SKM-1 (cell line): ENCODE measurements at regions not wholly inside any gene's neighbourhood (a gene's known extent, or its start where the extent isn't known, plus 50 kb on each side); places are given as distances from the start of the nearest gene placed in this dataset.
"Not testable (repeated sequence)": the region's sequence is repeated elsewhere in the genome, so short reads cannot be mapped to it uniquely, and the experiment has no call there.

Source experiments
- DNase-seq: peaks from one replicate; lab custom pipeline; 2025; ENCODE audit not compliant: unreplicated experiment; lab: John Stamatoyannopoulos, UW

DNA sequence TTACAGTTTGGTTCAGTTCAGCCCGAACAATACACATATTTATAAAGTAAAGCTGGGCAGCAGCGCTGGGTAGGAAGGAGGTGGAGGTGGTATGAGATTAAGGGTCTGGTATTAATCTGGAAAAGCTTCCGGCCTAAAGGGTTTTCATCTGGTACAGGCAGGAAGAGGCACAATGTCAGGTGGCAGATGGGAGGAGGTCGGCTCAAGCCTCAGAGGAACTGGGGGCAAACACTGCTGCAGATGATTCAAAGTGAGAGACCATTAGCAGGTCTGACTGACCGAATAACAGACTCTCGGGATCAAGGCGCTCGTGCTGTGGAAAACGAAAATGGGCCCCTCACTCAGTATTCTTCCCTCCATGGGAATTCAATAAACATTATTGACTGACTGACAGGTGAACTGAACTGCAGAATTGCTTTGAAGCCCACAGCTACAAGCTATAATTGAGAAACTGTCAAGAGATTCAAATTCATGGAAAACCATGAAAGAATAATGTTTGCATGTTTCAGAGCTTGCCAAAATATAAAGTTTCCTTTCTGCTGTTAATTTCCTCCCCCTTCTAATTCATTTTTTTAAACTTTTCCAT lies 75.3 kb downstream of the TMEM167A start:
- no peak for DNase-seq

DNA sequence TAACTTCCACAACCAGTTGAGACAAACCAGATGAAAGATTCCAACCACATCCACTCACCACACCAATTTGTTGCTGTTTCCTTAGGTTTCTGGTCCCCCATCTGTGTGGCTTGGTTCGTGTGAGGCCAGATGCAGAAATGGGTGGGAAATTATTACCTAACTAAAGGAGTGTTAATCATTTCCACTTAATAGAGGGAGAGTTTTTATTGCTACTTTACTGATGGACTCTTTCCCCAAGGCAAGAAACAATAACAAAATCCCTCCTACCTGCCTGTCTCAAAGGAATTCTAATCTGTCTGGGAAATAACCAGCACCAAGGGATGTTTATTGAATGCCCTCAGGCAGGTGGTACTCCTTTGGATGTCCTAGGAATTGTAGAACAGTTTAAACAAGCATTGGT lies 76.3 kb downstream of the TMEM167A start:
- no peak for DNase-seq

DNA sequence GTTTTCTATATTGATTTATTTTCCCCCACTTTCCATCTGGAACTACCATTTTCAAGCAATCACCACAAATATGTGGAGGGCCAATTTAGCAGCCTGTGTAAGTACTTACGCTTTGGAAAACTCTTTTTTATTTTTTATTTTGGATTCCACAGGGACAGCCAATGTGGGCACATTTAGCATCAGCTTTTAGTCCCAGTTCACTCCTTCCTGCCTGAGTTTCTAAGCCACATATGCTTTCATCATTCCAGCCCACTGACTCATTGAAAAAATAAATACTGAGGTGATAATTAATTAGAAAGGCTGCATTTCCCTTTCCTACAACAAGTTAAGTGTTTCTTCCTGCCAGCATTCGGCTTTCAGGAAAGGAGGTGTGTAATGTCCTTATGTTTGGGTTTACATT lies 76.8 kb downstream of the TMEM167A start:
- DNase-seq, result no peak

- no peak for DNase-seq
Measured at GRCh38 chr5:82993416-82993815, 83.8 kb downstream of the TMEM167A start.

DNA sequence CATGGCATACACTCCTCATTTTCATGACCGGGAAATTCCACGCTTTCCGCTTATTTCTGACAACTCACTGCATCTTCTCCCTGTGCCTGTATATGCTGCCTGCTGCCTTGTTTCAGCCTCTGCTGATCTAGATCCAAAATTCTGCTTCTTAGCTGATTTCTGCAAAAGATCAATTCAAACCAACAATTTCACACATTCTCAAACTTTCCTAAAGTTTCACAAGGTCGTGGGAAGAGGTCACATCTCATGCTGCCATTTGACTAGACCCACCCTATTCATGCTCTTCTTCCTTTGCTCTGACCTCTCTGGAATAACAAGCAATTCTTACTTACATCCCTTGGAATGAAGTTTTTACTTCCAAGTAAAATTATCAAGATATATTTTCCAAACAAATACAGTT lies 84.5 kb downstream of the TMEM167A start:
- no peak for DNase-seq

GRCh38 chr5:82991678-82992323 lies 85.4 kb downstream of the TMEM167A start:
- DNase-seq, result no peak

DNA sequence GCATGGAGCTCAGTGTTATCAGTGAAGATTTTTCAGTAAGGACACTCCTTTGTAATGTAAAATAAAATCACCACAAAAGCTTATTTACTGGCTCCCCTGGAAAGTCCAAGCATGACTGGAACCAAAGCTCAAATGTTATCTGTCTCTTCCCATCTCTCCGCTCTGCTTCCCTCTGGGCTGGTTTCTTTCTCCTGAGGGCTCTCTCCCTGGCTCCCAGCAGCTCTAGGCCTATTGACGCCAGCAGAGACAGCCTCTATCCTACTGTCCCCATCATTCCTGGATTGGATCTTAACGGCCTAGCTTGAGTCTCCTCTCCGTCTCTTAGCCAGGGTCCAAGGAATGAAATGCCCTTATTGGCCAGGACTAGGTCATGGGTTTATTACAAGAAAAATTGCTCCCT lies 86.1 kb downstream of the TMEM167A start:
- no peak for DNase-seq

DNA sequence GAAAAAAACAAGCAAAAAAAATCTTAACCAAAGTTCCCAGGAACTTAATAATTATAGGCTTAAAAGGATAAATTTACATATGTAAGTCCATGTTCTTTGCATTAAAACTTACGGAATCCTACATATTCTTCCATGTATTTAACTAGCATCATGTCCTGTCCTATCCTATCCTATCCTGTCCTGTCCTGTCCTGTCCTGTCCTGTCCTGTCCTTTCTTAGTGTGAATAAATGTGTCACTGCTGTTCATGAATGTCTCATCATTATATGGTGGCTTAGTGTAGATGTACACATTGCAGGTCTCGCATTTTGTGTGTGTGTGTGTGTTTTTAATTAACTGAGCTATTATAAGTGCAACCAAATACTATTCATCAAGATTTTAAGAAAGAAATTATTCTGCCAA lies 90.0 kb downstream of the TMEM167A start:
- no peak for DNase-seq

GRCh38 chr5:82986404-82986803 lies 90.8 kb downstream of the TMEM167A start:
- DNase-seq, result no peak

DNA sequence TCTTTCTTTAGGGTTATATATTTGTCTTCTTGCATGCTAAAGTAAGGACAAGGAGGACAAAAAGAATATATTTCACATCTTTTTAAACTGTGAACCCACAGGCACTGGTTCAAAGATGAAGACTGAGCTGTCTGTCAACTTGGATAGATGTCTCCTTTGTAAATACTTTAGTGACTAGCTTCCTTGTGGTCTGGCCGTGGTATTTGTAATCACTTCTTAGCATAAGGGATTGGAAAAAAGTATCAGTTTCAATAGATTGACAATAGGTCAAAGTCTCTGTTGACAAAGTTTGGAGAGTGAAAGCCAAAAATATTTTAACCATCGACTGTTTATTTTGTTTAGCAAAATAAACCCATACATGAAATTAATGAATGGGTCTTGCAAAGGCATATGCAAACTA lies 91.4 kb downstream of the TMEM167A start:
- DNase-seq, result no peak

DNA sequence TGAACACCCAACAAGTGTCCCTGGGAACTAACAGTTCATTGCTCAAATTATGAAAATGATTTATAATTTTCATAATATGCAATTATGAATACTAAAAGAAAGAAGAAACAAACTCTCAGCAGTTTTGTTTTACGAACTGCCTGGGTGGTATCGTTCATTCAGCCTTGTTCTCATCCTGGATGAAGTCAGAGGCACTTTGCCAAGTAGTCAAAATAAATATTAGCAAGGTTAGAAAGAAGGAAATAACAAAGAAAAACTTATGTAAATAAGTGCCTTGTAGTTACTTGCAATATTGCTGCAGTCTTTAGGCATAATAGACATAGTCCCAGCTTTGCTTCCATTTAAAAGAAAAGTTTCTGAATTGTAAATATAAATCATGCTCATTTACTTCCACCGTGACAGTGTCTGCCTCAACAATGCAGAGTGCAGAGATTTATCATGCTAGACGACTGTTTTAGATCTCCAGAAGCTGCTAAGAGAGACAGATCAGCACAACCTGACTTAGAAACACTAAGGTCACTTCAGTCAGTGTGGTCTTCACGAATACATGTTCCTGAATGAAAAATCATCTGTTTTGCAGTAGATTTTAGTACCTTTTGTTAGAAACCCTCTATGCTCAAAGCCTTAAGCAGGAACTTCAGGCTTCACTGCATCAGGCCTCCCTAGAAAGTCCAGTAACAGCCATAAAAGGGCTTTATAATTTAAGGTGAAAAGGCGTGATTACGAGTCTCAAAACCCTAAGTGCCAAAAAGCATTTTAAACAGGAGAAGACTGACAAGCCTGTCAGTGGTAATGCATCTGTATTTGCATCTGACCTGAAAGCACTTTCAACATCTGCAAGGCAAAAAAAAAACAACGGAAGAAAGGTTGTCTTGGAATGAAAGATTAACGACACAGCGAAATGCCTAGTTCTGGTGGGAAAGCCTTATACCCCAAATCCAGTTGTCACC lies 92.1 kb downstream of the TMEM167A start:
- no peak for DNase-seq

DNA sequence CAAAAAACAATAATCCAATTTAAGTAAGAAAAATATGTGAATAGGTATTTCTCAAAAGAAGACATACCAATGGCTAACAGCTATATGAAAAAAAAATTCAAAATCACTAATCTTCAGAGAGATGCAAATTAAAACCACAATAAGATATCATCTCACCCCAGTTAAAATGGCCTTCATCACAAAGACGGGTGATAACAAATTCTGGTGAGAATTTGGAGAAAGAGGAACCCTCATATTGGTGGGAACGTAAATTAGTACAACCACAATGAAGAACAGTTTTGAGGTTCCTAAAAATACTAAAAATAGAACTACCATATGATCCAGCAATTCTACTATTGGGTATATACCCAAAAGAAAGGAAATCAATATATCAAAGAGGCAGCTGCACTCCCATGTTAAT lies 94.3 kb downstream of the TMEM167A start:
- DNase-seq, result no peak

- DNase-seq, result not testable (repeated sequence)
Measured at GRCh38 chr5:82976887-82977286, 100.3 kb downstream of the TMEM167A start.

GRCh38 chr5:82975812-82976211 lies 101.4 kb downstream of the TMEM167A start:
- no peak for DNase-seq

DNA sequence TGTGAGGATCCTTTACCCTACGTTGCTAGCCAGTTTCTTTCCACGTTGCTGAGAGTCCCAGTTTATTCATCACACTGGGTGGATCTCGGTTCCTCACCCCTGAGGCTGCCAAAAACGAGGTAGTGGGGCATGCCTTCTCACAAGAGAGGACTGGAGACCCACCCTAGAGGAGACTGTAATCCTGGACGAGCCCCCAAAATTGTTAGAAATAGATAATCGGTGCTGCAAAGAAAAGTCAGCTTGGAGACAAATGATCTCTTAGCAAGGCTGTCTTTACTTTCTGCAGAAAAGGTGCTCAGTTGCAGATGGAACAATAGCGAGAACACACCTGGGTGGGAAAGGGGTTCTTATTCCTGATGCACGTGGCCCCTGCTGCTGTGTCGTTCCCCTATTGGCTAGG lies 101.8 kb downstream of the TMEM167A start:
- DNase-seq, result no peak

GRCh38 chr5:82974346-82974745 lies 102.8 kb downstream of the TMEM167A start:
- not testable (repeated sequence) for DNase-seq

DNA sequence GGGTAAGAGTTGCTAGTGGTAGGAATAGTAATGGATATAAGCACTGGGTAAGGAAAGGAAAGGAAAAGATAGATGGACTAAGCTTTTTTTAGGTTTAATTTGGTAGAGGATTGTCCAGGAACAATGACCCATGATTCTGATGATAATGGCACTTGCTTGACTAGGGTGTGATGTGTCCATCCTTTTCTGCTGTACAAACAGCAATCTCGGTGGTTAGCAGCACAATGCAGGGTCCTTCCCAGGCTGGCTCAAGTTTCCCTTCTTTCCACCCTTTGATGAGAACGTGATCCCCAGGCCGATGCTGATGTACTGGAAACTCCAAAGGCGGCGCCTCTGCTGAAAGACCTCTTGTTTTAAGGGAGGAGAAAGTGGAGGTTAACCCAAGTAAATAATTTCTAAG lies 105.3 kb downstream of the TMEM167A start:
- no peak for DNase-seq

DNA sequence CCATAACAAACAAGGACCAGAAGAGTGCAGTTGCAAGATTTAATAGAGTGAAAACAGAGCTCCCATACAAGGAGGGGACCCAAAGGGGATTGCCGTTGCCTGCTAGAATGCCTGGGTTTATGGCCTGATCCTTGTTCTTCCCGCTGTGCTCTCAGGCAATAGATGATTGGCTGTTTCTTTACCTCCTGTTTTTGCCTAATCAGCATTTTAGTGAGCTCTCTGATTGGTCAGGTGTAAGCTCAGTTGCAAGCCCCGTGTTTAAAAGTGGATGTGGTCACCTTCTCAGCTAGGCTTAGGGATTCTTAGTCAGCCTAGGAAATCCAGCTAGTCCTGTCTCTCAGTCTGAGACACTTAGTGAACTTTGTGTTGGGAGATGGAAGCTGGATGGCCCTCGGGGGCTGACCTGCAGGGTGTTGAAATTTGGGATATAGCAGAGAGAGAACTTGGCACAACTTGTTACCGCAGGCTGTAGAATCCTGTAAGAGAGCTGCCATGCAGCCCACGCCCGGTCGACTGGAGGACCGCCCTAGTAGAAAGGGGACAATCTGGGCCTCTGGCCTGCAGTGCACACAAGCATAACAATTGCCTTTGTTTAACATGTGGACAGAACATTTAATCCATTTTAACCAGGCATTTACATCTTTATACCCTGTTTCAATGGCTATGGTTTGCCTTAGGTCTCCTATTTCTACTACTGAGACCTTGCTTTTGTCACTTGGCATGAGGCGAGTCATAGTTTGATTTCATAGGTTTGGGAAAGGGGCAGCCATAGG lies 106.0 kb downstream of the TMEM167A start:
- DNase-seq, result not testable (repeated sequence)

GRCh38 chr5:82969221-82969976 lies 107.8 kb downstream of the TMEM167A start:
- not testable (repeated sequence) for DNase-seq

- no peak for DNase-seq
Measured at GRCh38 chr5:82967072-82967471, 110.1 kb downstream of the TMEM167A start.
